Aorta (tissue), 5 donors: ENCODE measurements at regions not wholly inside any gene's neighbourhood (a gene's known extent, or its start where the extent isn't known, plus 50 kb on each side); places are given as distances from the start of the nearest gene placed in this dataset.
"Not testable (repeated sequence)": the region's sequence is repeated elsewhere in the genome, so short reads cannot be mapped to it uniquely, and the experiment has no call there.

Source experiments
- ATAC-seq: fragments of 200-7000 bp; cut with Tn5 transposase; one replicate; pipeline ENCODE4 v1.9.1; 2022; ENCODE audit warnings: moderate library complexity; ENCODE audit not compliant: low FRiP score
- DNase-seq, 2 donors: peaks; one replicate each; pipeline ENCODE4 v3.0.0-alpha.2; 2020
- H3K27ac ChIP-seq, 2 donors: one replicate each; pipeline ENCODE4 v1.5.1; 2013; ENCODE audit warnings: low read length in 2 of 2, mild to moderate bottlenecking in 2 of 2, moderate library complexity in 2 of 2, control low read depth in 1 of 2, inconsistent platforms in 1 of 2, low read depth in 1 of 2
- H3K27me3 ChIP-seq, 2 donors: one replicate each; pipeline ENCODE4 v1.6.1; 2013; ENCODE audit warnings: control low read depth in 1 of 2, low read length in 1 of 2, mild to moderate bottlenecking in 1 of 2, moderate library complexity in 1 of 2; ENCODE audit not compliant: insufficient read depth in 2 of 2, control insufficient read depth in 1 of 2
- H3K36me3 ChIP-seq, 2 donors: one replicate each; pipeline ENCODE4 v1.6.1; 2013; ENCODE audit warnings: control low read depth in 1 of 2, low read length in 1 of 2, mild to moderate bottlenecking in 1 of 2; ENCODE audit not compliant: insufficient read depth in 2 of 2, control insufficient read depth in 1 of 2
- H3K4me1 ChIP-seq, 2 donors: one replicate each; pipeline ENCODE4 v1.6.1; 2013; ENCODE audit warnings: low read length in 2 of 2, control low read depth in 1 of 2, mild to moderate bottlenecking in 1 of 2, moderate library complexity in 1 of 2; ENCODE audit not compliant: insufficient read depth in 2 of 2, control insufficient read depth in 1 of 2
- H3K4me3 ChIP-seq, 2 donors: one replicate each; pipeline ENCODE4 v1.5.1; 2013; ENCODE audit warnings: low read length in 2 of 2, control low read depth in 1 of 2, mild to moderate bottlenecking in 1 of 2
- H3K9me3 ChIP-seq: one replicate; pipeline ENCODE4 v1.6.1; 2013; ENCODE audit warnings: mild to moderate bottlenecking, low read length; ENCODE audit not compliant: control insufficient read depth
- WGBS, 2 donors: extraction: QIAGEN DNeasy Blood & Tissue Kit; methylation state at CpG; one replicate each; pipeline ENCODE4 v1.1.7; 2013; 5-methylcytosine and 5-hydroxymethylcytosine counted together
- intact Hi-C, 2 donors: fragments of 100-400 bp; cut with DNase I; formaldehyde crosslinking; loops; one replicate each; pipeline versions ENCODE4 v1.14.2 to v1.15.0; 2022
- donor health status: healthy with polysubstance abuse.
- donor health status: Bipolar disorder and iron deficiency.
- donor health status: DM: no; HTN: no; CAD: no.
- donor health status: DM: no; HTN: no; CAD: no.
- donor health status: DM: yes; HTN: yes; CAD: no.

- H3K4me1 ChIP-seq = no peaks in the 10 kb centered on the region
- DNase-seq (no peak), ATAC-seq (no peak)
- H3K36me3 ChIP-seq = no peaks in the 10 kb centered on the region
- no peaks in the 10 kb centered on the region for H3K27me3 ChIP-seq
- 76 to 82% methylated on average over 3 of the region's 3 CpGs for WGBS, 2 donors
- H3K27ac ChIP-seq = no peak overlapping the region
- H3K4me3 ChIP-seq = no peak overlapping the region
- intact Hi-C loops = no loop called here
- H3K9me3 ChIP-seq = no peaks in the 10 kb centered on the region
Observed at GRCh38 chr2:4091869-4092268, 388.5 kb downstream of the DCDC2C start.

DNA sequence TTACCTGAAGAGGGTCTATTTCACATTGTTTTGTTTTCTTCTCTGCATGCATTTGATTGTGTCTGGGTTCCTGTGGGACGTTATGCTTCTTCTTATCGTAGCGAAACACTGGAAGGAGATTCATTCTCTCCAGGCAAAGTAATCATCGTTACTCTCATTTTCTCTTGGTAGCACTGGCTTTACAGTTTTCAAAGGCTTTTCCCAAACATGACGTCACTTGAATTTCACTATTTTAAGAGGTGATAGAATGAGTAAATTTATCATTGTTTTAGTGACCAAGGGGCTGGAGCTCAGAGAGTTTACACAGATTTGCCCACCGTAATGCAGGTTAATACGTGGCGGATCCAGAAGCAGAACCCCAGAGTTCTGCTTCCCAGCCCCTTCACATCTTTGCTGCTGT is 391.4 kb downstream of the DCDC2C start:
- Histone ChIP-seq H3K27me3 (no peaks in the 10 kb centered on the region), H3K4me3 (no peak overlapping the region), H3K36me3 (no peaks in the 10 kb centered on the region), H3K9me3 (no peaks in the 10 kb centered on the region), H3K27ac (no peak overlapping the region), H3K4me1 (no peaks in the 10 kb centered on the region)
- intact Hi-C loops = no loop called here
- WGBS, 2 donors = 90 to 91% methylated on average over 8 of the region's 8 CpGs
- no peak for ATAC-seq
- DNase-seq = no peak

DNA sequence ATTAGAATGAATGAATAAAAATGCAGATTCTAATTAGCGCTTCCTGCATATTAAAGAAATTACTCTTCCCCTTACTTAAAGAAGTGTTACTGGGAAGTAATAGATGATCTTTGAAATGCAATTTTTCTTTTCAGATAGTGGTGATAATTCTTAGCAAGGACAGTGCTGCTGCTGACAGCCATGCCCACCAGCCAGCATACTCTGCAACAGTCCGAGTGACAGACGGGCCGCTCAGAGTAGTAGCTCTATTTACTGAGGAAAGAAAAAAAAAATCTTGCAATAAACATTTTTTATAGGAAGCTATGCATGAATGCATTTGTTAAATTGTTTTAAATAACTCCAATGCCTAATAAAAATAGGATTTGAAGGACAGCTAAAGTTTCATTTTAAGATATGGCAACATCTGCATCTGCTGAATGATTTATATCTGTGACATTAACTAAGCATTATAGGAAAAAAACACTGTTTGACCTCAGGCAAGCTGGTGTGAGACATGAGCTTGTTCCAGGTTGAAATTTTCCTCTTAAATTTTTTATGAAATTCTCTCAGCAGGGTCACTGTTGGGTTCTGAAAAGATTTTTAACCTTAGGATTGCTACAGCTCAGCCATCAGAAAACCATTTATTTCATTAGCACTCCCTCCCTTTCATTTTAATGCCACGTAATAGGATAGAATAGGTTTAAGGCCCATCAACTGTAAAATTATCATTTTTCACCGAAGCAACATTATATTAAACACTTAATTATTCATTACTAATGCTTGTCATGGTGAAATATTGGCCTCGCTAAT is 393.8 kb downstream of the DCDC2C start:
- ATAC-seq = no peak
- Histone ChIP-seq H3K4me1 (no peaks in the 10 kb centered on the region), H3K27me3 (no peaks in the 10 kb centered on the region), H3K9me3 (no peaks in the 10 kb centered on the region), H3K36me3 (no peaks in the 10 kb centered on the region), H3K27ac (no peak overlapping the region), H3K4me3 (no peak overlapping the region)
- no peak for DNase-seq
- WGBS, 2 donors = 75 to 80% methylated on average over 7 of the region's 7 CpGs
- intact Hi-C loops = no loop called here

- no peak for ATAC-seq
- H3K9me3 ChIP-seq = no peaks in the 10 kb centered on the region
- no peaks in the 10 kb centered on the region for H3K27me3 ChIP-seq
- H3K27ac ChIP-seq = no peak overlapping the region
- H3K36me3 ChIP-seq = no peaks in the 10 kb centered on the region
- 39 to 52% methylated on average over 5 of the region's 5 CpGs for WGBS, 2 donors
- H3K4me1 ChIP-seq = no peaks in the 10 kb centered on the region
- DNase-seq = no peak
- intact Hi-C loops = no loop called here
- H3K4me3 ChIP-seq = no peak overlapping the region
Observed at GRCh38 chr2:4098137-4098536, 394.8 kb downstream of the DCDC2C start.

GRCh38 chr2:4101936-4102335 is 398.6 kb downstream of the DCDC2C start:
- no peaks in the 10 kb centered on the region for H3K27me3 ChIP-seq
- WGBS, 2 donors = 71 to 72% methylated on average over 2 of the region's 2 CpGs
- H3K4me1 ChIP-seq = no peaks in the 10 kb centered on the region
- intact Hi-C loops = no loop called here
- no peaks in the 10 kb centered on the region for H3K36me3 ChIP-seq
- DNase-seq (no peak), ATAC-seq (no peak)
- H3K4me3 ChIP-seq = no peak overlapping the region
- H3K9me3 ChIP-seq = peaks cover 3% of the 10 kb centered on the region
- no peak overlapping the region for H3K27ac ChIP-seq

GRCh38 chr2:4107179-4107578 is 403.8 kb downstream of the DCDC2C start:
- ATAC-seq = no peak
- Histone ChIP-seq H3K27ac (no peak overlapping the region), H3K4me3 (no peak overlapping the region), H3K27me3 (no peaks in the 10 kb centered on the region), H3K4me1 (no peaks in the 10 kb centered on the region), H3K9me3 (peaks cover 3% of the 10 kb centered on the region), H3K36me3 (no peaks in the 10 kb centered on the region)
- WGBS, 2 donors = 17 to 38% methylated on average over 7 of the region's 7 CpGs
- intact Hi-C loops = no loop called here
- DNase-seq = no peak

GRCh38 chr2:4110273-4110672 is 406.9 kb downstream of the DCDC2C start:
- no peaks in the 10 kb centered on the region for H3K27me3 ChIP-seq
- no peak overlapping the region for H3K4me3 ChIP-seq
- H3K36me3 ChIP-seq = no peaks in the 10 kb centered on the region
- WGBS, 2 donors = 80 to 88% methylated on average over 4 of the region's 4 CpGs
- no peaks in the 10 kb centered on the region for H3K4me1 ChIP-seq
- no peak for ATAC-seq
- intact Hi-C loops = no loop called here
- peaks cover 1% of the 10 kb centered on the region for H3K9me3 ChIP-seq
- no peak overlapping the region for H3K27ac ChIP-seq
- DNase-seq = no peak

- H3K4me1 ChIP-seq, DNase-seq, ATAC-seq, H3K4me3 ChIP-seq, H3K27me3 ChIP-seq, H3K27ac ChIP-seq, intact Hi-C loops, H3K9me3 ChIP-seq, H3K36me3 ChIP-seq: not testable (repeated sequence)
- 79 to 86% methylated on average over 3 of the region's 3 CpGs for WGBS, 2 donors
Observed at GRCh38 chr2:4115435-4115834, 412.1 kb downstream of the DCDC2C start.

DNA sequence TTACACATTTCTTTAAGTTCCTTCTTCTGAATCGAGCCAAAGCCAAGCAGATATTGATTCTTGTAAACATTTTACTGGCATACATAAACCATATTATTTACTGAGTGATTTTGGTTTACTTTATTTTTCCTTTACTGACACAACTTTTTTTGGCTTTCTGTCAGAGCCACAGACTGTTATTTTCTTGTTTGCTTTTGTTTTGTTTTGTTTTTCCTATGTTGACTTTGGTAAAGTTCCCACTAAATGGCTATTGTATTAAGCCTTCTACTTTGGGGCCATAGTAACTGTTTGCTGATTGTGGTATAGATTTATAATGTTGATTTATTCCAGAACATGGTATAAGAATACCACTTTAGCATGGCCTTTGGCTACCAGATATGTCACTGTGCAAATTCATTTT is 419.4 kb downstream of the DCDC2C start:
- ATAC-seq = no peak
- H3K27me3 ChIP-seq = no peaks in the 10 kb centered on the region
- no peaks in the 10 kb centered on the region for H3K36me3 ChIP-seq
- H3K4me1 ChIP-seq = no peaks in the 10 kb centered on the region
- no peak for DNase-seq
- no peak overlapping the region for H3K4me3 ChIP-seq
- WGBS, 2 donors = 49 to 54% methylated on average over 1 of the region's 1 CpG
- intact Hi-C loops = no loop called here
- peaks cover 2% of the 10 kb centered on the region for H3K9me3 ChIP-seq
- H3K27ac ChIP-seq = no peak overlapping the region
